ENCODE measurements at regions not wholly inside any gene's neighbourhood (a gene's known extent, or its start where the extent isn't known, plus 50 kb on each side); places are given as distances from the start of the nearest gene placed in this dataset.

GRCh38 chr4:162945713-162946112 lies 221.0 kb downstream of the NAF1 start (continued):
- TF ChIP-seq ATF2 (IDR thresholded peaks at IDR 0.05; ENCODE audit: low read length): no peak
- TF ChIP-seq SUZ12 (IDR thresholded peaks at IDR 0.05; ENCODE audit: low read length): no peak
- TF ChIP-seq CTCF (IDR thresholded peaks at IDR 0.05; ENCODE audit: control extremely low read depth in 1 of 3, insufficient read depth in 1 of 3, low read depth in 1 of 3, low read length in 3 of 3): no peak
- no peak for TF ChIP-seq SP1 (IDR thresholded peaks at IDR 0.05; ENCODE audit: low read depth, low read length)
- TF ChIP-seq TBP (IDR thresholded peaks at IDR 0.05; ENCODE audit: low read depth, low read length): no peak

Data from H1 (cell line).